Thymus (tissue), 11 donors: ENCODE measurements at regions not wholly inside any gene's neighbourhood (a gene's known extent, or its start where the extent isn't known, plus 50 kb on each side); places are given as distances from the start of the nearest gene placed in this dataset.

Source experiments
- DNase-seq, 9 donors: peaks; one replicate each; pipeline ENCODE4 v3.0.0-alpha.2; 2013; ENCODE audit warnings: low spot score in 9 of 9, low read depth in 6 of 9, missing footprints in 1 of 9
- H3K27ac ChIP-seq, 2 donors: one replicate each; pipeline ENCODE4 v1.5.1; 2013; ENCODE audit warnings: control low read depth in 1 of 2, low read depth in 1 of 2, low read length in 1 of 2, mild to moderate bottlenecking in 1 of 2, moderate library complexity in 1 of 2
- H3K27me3 ChIP-seq, 2 donors: one replicate each; pipeline ENCODE4 v1.5.1; 2013; ENCODE audit warnings: low read length in 1 of 2; ENCODE audit not compliant: control insufficient read depth in 2 of 2, insufficient read depth in 1 of 2
- H3K36me3 ChIP-seq, 2 donors: one replicate each; pipeline ENCODE4 v1.5.1; 2013; ENCODE audit warnings: low read length in 1 of 2, mild to moderate bottlenecking in 1 of 2, moderate library complexity in 1 of 2; ENCODE audit not compliant: control insufficient read depth in 2 of 2, insufficient read depth in 2 of 2
- H3K4me1 ChIP-seq, 2 donors: one replicate each; pipeline ENCODE4 v1.5.1; 2013; ENCODE audit warnings: low read length in 2 of 2; ENCODE audit not compliant: control insufficient read depth in 2 of 2, insufficient read depth in 2 of 2
- H3K4me3 ChIP-seq, 2 donors: one replicate each; pipeline ENCODE4 v1.5.1; 2013; ENCODE audit warnings: low read length in 2 of 2, control low read depth in 1 of 2, mild to moderate bottlenecking in 1 of 2
- H3K9me3 ChIP-seq, 2 donors: one replicate each; pipeline ENCODE4 v1.5.1; 2013; ENCODE audit warnings: low read length in 1 of 2, mild to moderate bottlenecking in 1 of 2; ENCODE audit not compliant: control insufficient read depth in 2 of 2, insufficient read depth in 1 of 2
- WGBS: extraction: QIAGEN DNeasy Blood & Tissue Kit; methylation state at CpG from one replicate; pipeline ENCODE4 v1.1.7; 2013; 5-methylcytosine and 5-hydroxymethylcytosine counted together
- donor health status: healthy.

GRCh38 chr6:48983377-48983776, 479.7 kb downstream of the MMUT start:
- no peak overlapping the region for H3K4me3 ChIP-seq
- peaks cover 5 to 33% of the 10 kb centered on the region in 2 donors for H3K9me3 ChIP-seq
- H3K27ac ChIP-seq: no peak overlapping the region
- no peaks in the 10 kb centered on the region for H3K36me3 ChIP-seq
- DNase-seq: no peak
- H3K4me1 ChIP-seq: no peaks in the 10 kb centered on the region
- 98% methylated on average over 17 of the region's 17 CpGs for WGBS
- no peaks in the 10 kb centered on the region for H3K27me3 ChIP-seq

- H3K4me1 ChIP-seq: no peaks in the 10 kb centered on the region
- no peak overlapping the region for H3K27ac ChIP-seq
- H3K9me3 ChIP-seq: peaks cover 3 to 20% of the 10 kb centered on the region in 2 donors
- no peak overlapping the region for H3K4me3 ChIP-seq
- H3K36me3 ChIP-seq: no peaks in the 10 kb centered on the region
- DNase-seq: no peak
- WGBS: 92% methylated on average over 2 of the region's 2 CpGs
- H3K27me3 ChIP-seq: no peaks in the 10 kb centered on the region
Observed at GRCh38 chr6:48979806-48980205, 483.2 kb downstream of the MMUT start.

DNA sequence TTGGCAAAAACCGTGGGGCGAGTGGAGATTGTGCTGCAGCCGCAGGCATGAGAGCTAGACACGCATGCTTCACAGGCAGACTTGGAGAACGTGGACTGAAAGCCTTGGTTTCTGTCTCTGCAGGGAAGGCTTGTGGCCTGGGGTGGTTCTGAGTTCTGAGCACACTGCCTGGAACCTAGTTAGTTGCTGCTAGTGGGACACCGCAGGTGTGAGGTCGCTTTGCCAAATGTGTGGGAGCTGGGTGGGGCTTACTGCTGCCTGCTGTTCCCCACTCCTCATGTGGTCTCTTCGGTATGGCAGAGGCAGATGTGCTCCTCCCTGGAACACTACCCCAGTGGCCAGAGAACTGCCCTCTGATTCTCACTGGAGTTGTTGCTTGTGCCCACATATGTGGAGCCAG, 484.0 kb downstream of the MMUT start:
- no peak overlapping the region for H3K4me3 ChIP-seq
- no peaks in the 10 kb centered on the region for H3K27me3 ChIP-seq
- no peak for DNase-seq
- H3K4me1 ChIP-seq: no peaks in the 10 kb centered on the region
- H3K36me3 ChIP-seq: no peaks in the 10 kb centered on the region
- no peak overlapping the region for H3K27ac ChIP-seq
- WGBS: 95% methylated on average over 8 of the region's 8 CpGs
- peaks cover 3 to 15% of the 10 kb centered on the region in 2 donors for H3K9me3 ChIP-seq

GRCh38 chr6:48978016-48978415, 485.0 kb downstream of the MMUT start:
- no peak for DNase-seq
- Histone ChIP-seq H3K27ac (no peak overlapping the region), H3K4me1 (no peaks in the 10 kb centered on the region), H3K27me3 (no peaks in the 10 kb centered on the region), H3K36me3 (no peaks in the 10 kb centered on the region), H3K4me3 (no peak overlapping the region), H3K9me3 (peaks cover 1 to 5% of the 10 kb centered on the region in 2 donors)
- 96% methylated on average over 3 of the region's 3 CpGs for WGBS

DNA sequence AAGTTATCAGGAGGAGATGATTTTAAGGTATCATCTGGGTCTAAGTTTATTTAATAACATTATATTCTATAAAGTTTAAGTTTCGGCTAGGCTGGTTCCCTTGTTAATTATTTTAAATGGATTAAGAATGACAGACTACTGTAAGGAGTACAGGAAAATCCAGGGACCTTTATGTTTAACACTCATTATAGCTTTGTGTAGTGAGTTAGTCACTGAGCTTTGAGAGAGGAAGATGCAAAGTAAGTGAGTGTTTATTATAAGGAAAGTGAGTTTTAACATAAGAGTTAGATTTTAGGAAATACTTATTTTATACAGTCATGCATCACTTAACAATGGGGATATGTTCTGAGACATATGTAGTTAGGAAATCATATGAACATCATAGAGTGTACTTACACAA, 485.5 kb downstream of the MMUT start:
- H3K4me1 ChIP-seq: no peaks in the 10 kb centered on the region
- no peak for DNase-seq

GRCh38 chr6:48973491-48973890, 489.6 kb downstream of the MMUT start:
- DNase-seq: no peak
- no peaks in the 10 kb centered on the region for H3K27me3 ChIP-seq
- no peaks in the 10 kb centered on the region for H3K9me3 ChIP-seq
- H3K36me3 ChIP-seq: no peaks in the 10 kb centered on the region
- H3K4me1 ChIP-seq: no peaks in the 10 kb centered on the region
- 93% methylated on average over 1 of the region's 1 CpG for WGBS
- H3K4me3 ChIP-seq: no peak overlapping the region
- no peak overlapping the region for H3K27ac ChIP-seq

More for the DNA sequence above, 485.5 kb downstream of the MMUT start:
- Histone ChIP-seq H3K4me3 (no peak overlapping the region), H3K27ac (no peak overlapping the region), H3K36me3 (no peaks in the 10 kb centered on the region), H3K9me3 (peaks cover 1 to 5% of the 10 kb centered on the region in 2 donors), H3K27me3 (no peaks in the 10 kb centered on the region)
- WGBS: 94% methylated on average over 1 of the region's 1 CpG

DNA sequence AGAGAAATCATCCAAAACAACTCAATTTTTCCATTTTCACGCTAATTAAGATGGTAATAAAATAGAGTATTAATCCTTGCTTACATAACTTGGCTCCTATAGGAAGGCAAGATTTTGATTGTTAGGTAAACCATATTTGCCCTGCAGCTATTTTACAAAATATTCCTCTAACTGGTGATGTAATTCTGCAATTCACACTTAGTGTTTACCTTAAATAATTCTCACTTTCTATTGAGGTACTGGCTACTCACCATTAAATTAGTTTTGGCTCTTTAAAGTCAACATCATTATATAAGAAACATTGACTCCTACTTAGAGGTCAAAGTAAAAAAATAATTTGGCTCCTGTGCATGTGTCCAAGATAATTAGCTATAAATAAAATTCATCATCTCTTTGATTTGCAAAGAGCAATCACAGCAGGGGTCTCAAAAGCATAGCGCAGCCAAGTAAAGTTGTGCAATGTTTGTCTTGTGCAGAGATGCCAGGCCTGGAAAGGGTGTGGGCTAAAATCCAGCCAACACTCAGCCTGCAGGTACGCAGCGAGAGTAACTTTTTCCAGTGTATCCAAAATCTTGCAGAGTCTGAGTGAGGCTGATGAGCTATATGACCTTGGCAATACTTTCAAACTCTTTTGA, 501.2 kb downstream of the MMUT start:
- 93% methylated on average over 4 of the region's 4 CpGs for WGBS
- no peaks in the 10 kb centered on the region for H3K27me3 ChIP-seq
- no peaks in the 10 kb centered on the region for H3K36me3 ChIP-seq

GRCh38 chr6:48959251-48960060, 503.6 kb downstream of the MMUT start:
- Histone ChIP-seq H3K4me1 (no peaks in the 10 kb centered on the region), H3K27me3 (no peaks in the 10 kb centered on the region), H3K4me3 (no peak overlapping the region), H3K27ac (no peak overlapping the region), H3K9me3 (no peaks in the 10 kb centered on the region), H3K36me3 (no peaks in the 10 kb centered on the region)
- no peak for DNase-seq
- WGBS: 88% methylated on average over 6 of the region's 6 CpGs

More for the DNA sequence above, 501.2 kb downstream of the MMUT start:
- Histone ChIP-seq H3K27ac (no peak overlapping the region), H3K9me3 (no peaks in the 10 kb centered on the region), H3K4me1 (no peaks in the 10 kb centered on the region), H3K4me3 (no peak overlapping the region)
- no peak for DNase-seq

DNA sequence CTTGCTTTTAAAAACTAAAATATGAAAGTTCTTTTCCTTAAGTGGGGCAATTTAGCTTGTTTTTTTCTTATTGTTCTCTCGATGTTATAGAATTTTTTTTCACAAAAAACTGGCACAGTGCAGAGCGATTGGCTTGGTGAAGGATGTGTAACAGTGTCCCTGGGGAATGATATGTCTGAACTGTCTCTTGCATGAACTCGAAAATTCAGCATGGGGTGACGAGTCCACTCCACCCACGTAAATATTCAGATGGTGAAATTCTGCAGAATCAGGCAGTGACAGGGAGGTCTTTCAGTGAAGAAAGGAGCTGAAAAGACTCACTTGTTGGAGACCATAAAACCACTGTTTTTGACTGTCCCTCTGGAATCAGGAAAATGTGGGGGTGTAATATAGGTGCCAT, 505.3 kb downstream of the MMUT start:
- Histone ChIP-seq H3K27ac (no peak overlapping the region), H3K9me3 (no peaks in the 10 kb centered on the region), H3K27me3 (no peaks in the 10 kb centered on the region), H3K4me3 (no peak overlapping the region), H3K4me1 (no peaks in the 10 kb centered on the region), H3K36me3 (no peaks in the 10 kb centered on the region)
- 94% methylated on average over 5 of the region's 5 CpGs for WGBS
- no peak for DNase-seq
